Skeletal muscle tissue (tissue), 3 donors: ENCODE measurements at regions not wholly inside any gene's neighbourhood (a gene's known extent, or its start where the extent isn't known, plus 50 kb on each side); places are given as distances from the start of the nearest gene placed in this dataset.

Experiments used
- H3K27ac ChIP-seq: one replicate; pipeline ENCODE4 v1.7.0; 2013; ENCODE audit warnings: mild to moderate bottlenecking, low read depth, low read length, inconsistent platforms
- H3K27me3 ChIP-seq, 3 donors: one replicate each; pipeline ENCODE4 v1.7.0; 2013; ENCODE audit warnings: low read length in 3 of 3; ENCODE audit not compliant: control insufficient read depth in 3 of 3, insufficient read depth in 3 of 3
- H3K36me3 ChIP-seq, 3 donors: one replicate each; pipeline ENCODE4 v1.7.0; 2013; ENCODE audit warnings: low read length in 3 of 3; ENCODE audit not compliant: control insufficient read depth in 3 of 3, insufficient read depth in 3 of 3
- H3K4me1 ChIP-seq, 3 donors: one replicate each; pipeline ENCODE4 v1.7.0; 2013; ENCODE audit warnings: low read length in 3 of 3, mild to moderate bottlenecking in 3 of 3; ENCODE audit not compliant: control insufficient read depth in 3 of 3, insufficient read depth in 3 of 3
- H3K4me3 ChIP-seq, 3 donors: one replicate each; pipeline ENCODE4 v1.7.0; 2013; ENCODE audit warnings: low read length in 3 of 3
- H3K9ac ChIP-seq, 3 donors: one replicate each; pipeline ENCODE4 v1.7.0; 2013; ENCODE audit warnings: low read length in 3 of 3, mild to moderate bottlenecking in 3 of 3, moderate library complexity in 2 of 3, low read depth in 1 of 3
- H3K9me3 ChIP-seq, 3 donors: one replicate each; pipeline ENCODE4 v1.7.0; 2013; ENCODE audit warnings: low read length in 3 of 3; ENCODE audit not compliant: control insufficient read depth in 3 of 3
- donor health status: Osteomylitis.

DNA sequence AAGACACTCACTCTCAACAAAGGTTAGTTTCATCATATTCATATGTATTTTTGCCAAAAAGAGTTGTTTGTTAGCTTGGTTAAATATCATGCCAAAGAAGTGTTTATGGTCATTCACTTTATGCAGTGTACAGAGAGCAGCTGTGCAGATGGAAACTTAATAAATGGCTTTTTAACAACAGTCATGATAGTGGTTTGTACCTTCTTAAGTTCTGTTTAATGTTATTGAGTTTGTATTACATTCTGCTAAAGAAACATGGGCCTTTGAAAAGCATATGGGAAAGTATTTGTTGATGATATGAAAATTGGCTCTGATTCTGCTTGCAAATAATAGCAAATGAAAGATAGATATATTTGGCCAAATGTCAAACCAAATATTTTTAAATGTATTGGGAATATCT, 607.3 kb downstream of the NCAM2 start:
- Histone ChIP-seq H3K27me3 (no peaks in the 10 kb centered on the region), H3K9me3 (no peaks in the 10 kb centered on the region), H3K4me3 (no peak overlapping the region), H3K27ac (no peak overlapping the region), H3K4me1 (no peaks in the 10 kb centered on the region), H3K36me3 (no peaks in the 10 kb centered on the region), H3K9ac (no peak overlapping the region)

DNA sequence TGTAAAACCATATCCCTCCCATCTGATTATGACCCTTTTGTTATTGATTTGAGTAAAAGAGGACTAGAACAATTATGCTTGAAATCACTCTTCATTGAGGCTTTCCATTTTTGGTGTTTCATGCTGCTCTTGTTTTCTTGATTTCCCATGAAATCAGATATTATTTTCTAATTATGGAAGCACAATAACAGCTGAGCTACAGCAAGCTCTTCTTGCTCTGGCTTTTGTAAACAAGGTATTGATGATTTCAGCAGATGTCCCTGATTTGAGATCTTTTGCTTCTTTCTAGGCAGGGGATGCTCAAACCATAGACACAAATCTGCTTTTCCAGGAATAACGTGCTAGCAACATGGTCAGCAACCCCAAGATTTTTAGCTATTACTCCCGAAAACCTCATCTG, 607.8 kb downstream of the NCAM2 start:
- Histone ChIP-seq H3K27me3 (no peaks in the 10 kb centered on the region), H3K27ac (no peak overlapping the region), H3K4me3 (no peak overlapping the region), H3K36me3 (no peaks in the 10 kb centered on the region), H3K9ac (no peak overlapping the region), H3K4me1 (no peaks in the 10 kb centered on the region), H3K9me3 (no peaks in the 10 kb centered on the region)

DNA sequence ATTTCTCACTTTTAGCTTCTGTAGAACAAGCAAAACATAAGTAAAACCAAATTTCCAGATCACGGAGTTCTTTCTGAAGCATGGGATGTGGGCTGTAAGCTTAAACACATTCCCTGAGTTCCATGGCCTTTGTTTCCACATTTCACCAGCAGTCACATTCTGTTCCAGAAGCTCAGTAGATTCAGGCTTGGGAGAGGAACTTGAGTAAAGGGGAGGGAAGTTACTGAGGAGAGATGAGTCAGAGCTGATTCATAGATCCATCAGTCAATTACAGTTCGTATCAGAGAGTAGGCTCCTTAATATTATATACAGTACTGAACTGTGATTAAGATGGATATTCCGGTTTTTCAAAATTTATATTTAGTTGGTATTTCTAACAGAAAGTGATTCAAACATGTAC, 614.3 kb downstream of the NCAM2 start:
- no peaks in the 10 kb centered on the region for H3K27me3 ChIP-seq
- H3K27ac ChIP-seq, result no peak overlapping the region
- H3K36me3 ChIP-seq, result no peaks in the 10 kb centered on the region
- H3K4me1 ChIP-seq, result no peaks in the 10 kb centered on the region
- H3K9me3 ChIP-seq, result peaks cover 0 to 2% (median 0%) of the 10 kb centered on the region in 3 donors
- no peak overlapping the region for H3K4me3 ChIP-seq
- H3K9ac ChIP-seq, result no peak overlapping the region

DNA sequence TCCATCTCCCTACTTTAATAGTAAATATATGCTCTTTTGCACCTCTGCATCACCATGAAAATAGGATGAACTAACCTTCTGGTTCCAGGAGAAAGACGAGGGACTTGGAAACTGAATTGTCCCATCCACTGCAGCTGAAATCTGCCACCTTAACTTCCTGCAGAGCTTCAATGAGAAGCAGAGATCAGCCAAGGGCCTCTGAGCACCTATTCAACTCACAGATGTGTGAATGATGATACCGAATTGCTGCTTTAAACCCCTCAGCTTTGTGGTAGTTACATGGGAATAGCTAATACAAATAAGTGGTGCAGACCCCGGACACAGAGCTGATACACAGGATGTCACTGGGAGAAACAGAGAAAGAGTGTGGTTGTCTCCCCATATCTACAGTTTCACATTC, 616.8 kb downstream of the NCAM2 start:
- H3K36me3 ChIP-seq, result no peaks in the 10 kb centered on the region
- H3K27me3 ChIP-seq, result no peaks in the 10 kb centered on the region
- H3K4me3 ChIP-seq, result no peak overlapping the region
- no peak overlapping the region for H3K9ac ChIP-seq
- no peaks in the 10 kb centered on the region for H3K4me1 ChIP-seq
- H3K27ac ChIP-seq, result no peak overlapping the region
- peaks cover 0 to 2% (median 0%) of the 10 kb centered on the region in 3 donors for H3K9me3 ChIP-seq

- Histone ChIP-seq H3K4me1 (no peaks in the 10 kb centered on the region), H3K36me3 (no peaks in the 10 kb centered on the region), H3K9ac (no peak overlapping the region), H3K4me3 (no peak overlapping the region), H3K27ac (no peak overlapping the region), H3K9me3 (no peaks in the 10 kb centered on the region), H3K27me3 (no peaks in the 10 kb centered on the region)
Measured at GRCh38 chr21:21622460-21623234, 624.4 kb downstream of the NCAM2 start.

DNA sequence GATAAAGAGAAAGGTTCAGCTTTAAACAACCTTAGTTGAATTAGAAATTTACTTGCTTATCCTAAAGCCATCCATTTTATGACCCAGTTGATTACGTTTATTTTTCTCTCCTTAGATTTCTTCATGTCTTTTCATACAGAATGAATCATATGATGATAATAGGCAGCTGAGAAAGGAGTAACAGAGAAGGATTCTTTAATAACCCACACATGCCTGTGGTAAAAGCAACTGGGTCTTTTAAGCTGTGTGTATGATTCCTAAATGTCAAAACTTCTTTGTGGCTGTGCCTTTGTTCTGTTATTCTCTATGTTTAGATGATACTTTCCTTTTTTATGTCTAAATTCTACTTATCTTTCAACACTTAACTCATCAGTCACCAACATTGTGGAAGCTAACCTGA, 626.5 kb downstream of the NCAM2 start:
- Histone ChIP-seq H3K27ac (no peak overlapping the region), H3K9me3 (no peaks in the 10 kb centered on the region), H3K9ac (no peak overlapping the region), H3K4me3 (no peak overlapping the region), H3K36me3 (no peaks in the 10 kb centered on the region), H3K27me3 (no peaks in the 10 kb centered on the region), H3K4me1 (no peaks in the 10 kb centered on the region)

DNA sequence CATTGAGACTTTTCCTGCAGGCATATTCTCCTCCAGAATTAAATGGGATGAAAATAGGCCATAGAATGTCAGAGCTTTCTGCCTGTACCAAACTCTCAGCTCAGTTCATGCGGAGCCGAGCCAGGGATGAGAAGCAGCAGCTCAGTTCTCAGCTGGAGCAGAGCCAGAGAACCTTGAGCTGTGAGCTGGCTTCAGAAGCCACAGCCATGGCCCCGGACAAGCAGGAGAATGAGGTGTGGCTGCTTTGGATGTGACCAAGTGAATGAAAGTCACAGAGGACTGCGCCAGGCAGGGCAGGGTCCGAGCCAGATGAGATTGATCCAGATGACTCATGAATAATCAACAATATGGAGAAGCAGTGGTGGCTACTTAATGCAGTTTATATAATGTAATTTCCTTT, 633.8 kb downstream of the NCAM2 start:
- H3K36me3 ChIP-seq, result no peaks in the 10 kb centered on the region
- no peak overlapping the region for H3K27ac ChIP-seq
- no peak overlapping the region for H3K4me3 ChIP-seq
- no peaks in the 10 kb centered on the region for H3K27me3 ChIP-seq
- H3K9me3 ChIP-seq, result peaks cover 0 to 2% (median 0%) of the 10 kb centered on the region in 3 donors
- H3K4me1 ChIP-seq, result no peaks in the 10 kb centered on the region
- no peak overlapping the region for H3K9ac ChIP-seq

- Histone ChIP-seq H3K9me3 (peaks cover 0 to 2% (median 0%) of the 10 kb centered on the region in 3 donors), H3K4me1 (no peaks in the 10 kb centered on the region), H3K27me3 (no peaks in the 10 kb centered on the region), H3K27ac (no peak overlapping the region), H3K4me3 (no peak overlapping the region), H3K36me3 (no peaks in the 10 kb centered on the region), H3K9ac (no peak overlapping the region)
Measured at GRCh38 chr21:21632926-21633325, 634.7 kb downstream of the NCAM2 start.

DNA sequence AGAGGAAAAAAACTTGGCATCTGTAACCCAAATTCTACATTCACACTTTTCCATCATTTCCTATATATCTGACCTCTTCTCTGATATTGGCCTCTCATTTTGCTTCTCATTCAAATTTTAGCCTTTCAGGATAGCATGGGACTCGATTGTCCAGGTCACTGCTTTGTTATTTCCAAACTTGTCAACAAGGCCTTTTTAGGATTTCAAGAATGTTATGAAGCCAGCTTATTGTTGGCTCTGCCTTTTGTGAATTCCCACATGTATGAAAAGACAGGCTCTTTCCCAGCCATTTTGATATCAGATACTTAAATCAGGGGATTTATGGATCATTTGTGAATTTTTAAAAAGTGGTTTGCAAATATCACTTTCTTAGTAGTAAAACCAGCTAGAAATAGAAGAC, 663.5 kb downstream of the NCAM2 start:
- Histone ChIP-seq H3K4me3 (no peak overlapping the region), H3K9ac (no peak overlapping the region), H3K27me3 (no peaks in the 10 kb centered on the region), H3K27ac (no peak overlapping the region), H3K36me3 (no peaks in the 10 kb centered on the region), H3K9me3 (no peaks in the 10 kb centered on the region), H3K4me1 (no peaks in the 10 kb centered on the region)

DNA sequence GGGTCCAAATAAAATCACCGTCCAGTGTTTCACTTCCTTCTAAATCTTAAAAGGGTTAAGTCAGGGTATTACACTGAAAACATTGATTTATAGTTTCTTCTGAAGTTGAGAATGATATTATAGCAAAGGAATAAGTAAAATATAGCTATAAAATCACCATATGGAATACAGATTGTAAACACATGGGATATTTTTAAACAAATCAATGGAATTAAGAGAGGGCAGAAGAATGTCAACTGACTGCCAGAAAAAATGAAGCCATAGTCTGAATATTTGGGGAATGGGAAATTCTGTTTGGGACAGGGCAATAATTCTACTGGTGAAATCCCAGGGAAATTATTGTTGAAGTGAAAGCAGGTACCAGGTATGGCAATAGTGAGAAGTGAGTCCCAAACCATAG, 664.6 kb downstream of the NCAM2 start:
- H3K36me3 ChIP-seq, result no peaks in the 10 kb centered on the region
- H3K9me3 ChIP-seq, result no peaks in the 10 kb centered on the region
- H3K4me1 ChIP-seq, result no peaks in the 10 kb centered on the region
- no peak overlapping the region for H3K9ac ChIP-seq
- H3K27me3 ChIP-seq, result no peaks in the 10 kb centered on the region
- H3K27ac ChIP-seq, result no peak overlapping the region
- no peak overlapping the region for H3K4me3 ChIP-seq
